GM12874 (cell line): ENCODE measurements at regions not wholly inside any gene's neighbourhood (a gene's known extent, or its start where the extent isn't known, plus 50 kb on each side); places are given as distances from the start of the nearest gene placed in this dataset.

ENCODE experiments used
- TF ChIP-seq, protein P1 (sequence below): IDR thresholded peaks from 2 replicates; pipeline ENCODE4 v1.5.1; 2011; ENCODE audit warnings: low read depth, mild to moderate bottlenecking, control low read depth, low read length, moderate library complexity; ENCODE audit not compliant: insufficient read depth

DNA sequence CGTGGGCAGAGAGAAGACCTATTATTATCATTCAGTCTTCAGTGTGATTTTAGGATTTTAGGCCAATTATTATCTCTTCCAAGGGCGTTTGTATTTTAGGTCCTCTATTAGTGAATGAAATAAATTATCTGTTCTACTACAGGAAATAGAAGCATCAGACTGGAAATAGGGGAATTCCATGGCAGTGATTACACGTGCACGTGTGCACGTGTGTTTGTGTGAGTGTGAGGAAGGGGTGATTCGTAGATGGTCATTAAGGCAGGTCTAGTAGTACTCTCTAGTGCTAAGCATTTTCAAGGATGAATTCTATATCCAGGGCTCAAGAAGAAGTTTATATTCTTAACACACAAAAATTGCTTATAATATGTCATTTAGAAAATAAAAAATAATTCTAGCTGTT, 623.2 kb downstream of the GATA3 start:
- TF ChIP-seq, protein P1, sequence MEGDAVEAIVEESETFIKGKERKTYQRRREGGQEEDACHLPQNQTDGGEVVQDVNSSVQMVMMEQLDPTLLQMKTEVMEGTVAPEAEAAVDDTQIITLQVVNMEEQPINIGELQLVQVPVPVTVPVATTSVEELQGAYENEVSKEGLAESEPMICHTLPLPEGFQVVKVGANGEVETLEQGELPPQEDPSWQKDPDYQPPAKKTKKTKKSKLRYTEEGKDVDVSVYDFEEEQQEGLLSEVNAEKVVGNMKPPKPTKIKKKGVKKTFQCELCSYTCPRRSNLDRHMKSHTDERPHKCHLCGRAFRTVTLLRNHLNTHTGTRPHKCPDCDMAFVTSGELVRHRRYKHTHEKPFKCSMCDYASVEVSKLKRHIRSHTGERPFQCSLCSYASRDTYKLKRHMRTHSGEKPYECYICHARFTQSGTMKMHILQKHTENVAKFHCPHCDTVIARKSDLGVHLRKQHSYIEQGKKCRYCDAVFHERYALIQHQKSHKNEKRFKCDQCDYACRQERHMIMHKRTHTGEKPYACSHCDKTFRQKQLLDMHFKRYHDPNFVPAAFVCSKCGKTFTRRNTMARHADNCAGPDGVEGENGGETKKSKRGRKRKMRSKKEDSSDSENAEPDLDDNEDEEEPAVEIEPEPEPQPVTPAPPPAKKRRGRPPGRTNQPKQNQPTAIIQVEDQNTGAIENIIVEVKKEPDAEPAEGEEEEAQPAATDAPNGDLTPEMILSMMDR: no peak

DNA sequence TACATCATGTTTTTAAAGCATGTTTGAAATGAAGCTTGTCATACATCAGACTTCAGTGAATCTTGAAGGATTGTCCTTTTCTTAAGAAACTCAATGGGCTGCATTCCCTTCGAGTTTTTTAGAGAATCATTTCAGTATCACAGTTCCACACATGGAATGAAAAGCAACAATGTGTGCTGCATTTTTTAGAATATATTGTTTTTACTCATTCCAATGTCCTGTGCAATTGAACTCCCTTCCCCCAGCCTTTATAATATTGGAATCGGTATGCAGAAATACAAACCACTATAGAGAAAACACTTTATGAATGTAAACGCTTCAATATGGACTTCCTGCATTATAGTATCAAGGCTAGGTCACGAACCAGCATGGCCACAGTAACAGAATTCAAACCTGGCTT, 634.4 kb downstream of the GATA3 start:
- TF ChIP-seq, protein P1: no peak

DNA sequence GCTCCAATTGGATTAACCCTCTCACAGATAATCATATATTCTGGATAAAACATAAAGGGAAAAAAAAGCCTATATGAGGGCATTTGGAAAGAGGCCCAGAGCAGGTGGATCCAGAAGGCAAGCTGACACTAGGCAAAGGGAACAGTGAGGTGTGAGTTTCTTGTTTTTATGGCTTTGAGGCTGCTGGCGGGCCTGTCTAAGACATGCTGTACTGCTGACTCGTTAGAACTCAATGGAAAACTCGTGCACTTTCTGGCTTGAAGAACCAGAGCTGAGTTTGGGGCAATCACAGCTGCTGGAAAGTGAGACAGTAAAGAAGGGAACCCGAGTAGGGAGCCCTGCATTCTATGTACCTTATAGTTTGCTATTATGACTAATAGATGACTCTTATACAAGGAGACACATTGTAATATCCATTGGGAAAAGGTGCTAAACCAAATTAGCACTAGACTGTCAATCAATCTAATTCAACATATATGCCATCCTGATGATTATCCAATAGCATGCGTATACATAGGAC, 637.1 kb downstream of the GATA3 start:
- TF ChIP-seq, protein P1: no peak

DNA sequence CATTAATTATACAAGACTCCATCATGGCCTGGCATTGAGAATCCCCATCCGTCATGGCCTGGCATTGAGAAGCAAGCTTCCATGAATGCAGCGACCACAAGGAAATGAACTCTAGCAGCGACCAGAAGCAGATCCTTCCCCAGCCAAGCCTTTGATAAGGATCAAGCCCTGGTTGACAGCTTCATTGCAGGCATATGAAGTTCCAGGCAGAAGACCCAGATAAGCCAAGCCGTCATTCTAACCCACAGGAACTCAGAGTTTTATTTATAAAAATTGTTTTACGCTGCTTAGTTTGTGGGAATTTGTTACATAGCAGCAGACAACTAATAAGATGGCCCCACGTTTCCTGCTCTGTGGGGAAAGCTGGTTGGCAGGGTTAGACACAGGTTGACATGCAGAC, 642.3 kb downstream of the GATA3 start:
- TF ChIP-seq, protein P1: no peak

DNA sequence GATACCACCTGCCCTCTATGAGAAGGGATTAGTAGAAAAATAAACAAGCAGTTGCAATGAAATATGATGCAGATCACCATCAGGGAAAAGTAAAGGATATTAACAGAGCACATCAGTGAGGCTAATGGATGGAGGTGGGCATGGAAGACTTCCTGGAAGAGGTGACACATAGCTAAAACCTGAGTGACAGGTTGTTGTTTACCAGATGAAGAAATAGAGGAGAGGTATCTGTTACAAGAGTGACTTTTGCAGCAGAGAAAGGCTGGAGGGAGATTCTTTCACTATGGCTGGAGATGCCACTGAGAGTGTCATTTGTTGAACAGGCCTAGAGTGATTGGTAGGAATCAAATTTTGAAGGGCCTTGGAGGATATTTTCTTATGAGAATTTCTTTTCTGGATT, 646.2 kb downstream of the GATA3 start:
- TF ChIP-seq, protein P1: no peak

DNA sequence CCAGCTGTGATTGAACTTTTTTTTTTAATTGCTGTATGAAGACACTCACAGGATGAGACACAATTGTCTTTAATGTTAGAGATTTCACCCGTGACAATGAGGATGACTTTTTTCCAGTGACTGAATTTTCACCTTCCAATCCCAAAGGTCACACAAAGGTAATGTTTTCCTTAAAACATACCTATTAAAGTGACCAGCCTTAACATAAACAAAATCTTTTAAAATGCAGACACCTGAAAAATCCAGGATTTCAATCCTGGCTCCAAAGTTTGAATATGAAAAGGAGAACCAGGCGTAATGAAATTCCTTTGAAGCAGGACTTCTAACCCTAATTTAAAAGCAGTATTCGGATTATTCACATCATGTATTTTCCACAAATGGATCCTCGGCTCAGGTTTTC, 647.7 kb downstream of the GATA3 start:
- TF ChIP-seq, protein P1: no peak

DNA sequence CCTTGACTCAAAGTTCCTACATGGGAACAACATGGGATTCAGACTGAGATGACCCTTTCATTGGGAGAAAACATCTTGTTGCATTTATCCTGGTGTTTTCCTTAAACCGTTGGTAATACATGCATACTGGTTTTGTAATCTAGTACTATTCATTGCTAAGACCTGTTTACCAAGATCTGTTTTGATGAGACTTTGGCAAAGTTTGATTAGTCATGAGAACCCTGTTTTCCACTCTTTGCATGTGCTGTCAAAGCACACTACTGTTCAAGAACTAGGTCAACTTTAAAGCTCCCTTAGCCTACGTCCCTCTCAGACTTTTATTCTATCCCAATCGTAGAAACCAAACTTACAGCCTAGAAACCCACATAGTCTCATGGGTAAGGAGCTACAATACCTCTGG, 650.9 kb downstream of the GATA3 start:
- TF ChIP-seq, protein P1: no peak

DNA sequence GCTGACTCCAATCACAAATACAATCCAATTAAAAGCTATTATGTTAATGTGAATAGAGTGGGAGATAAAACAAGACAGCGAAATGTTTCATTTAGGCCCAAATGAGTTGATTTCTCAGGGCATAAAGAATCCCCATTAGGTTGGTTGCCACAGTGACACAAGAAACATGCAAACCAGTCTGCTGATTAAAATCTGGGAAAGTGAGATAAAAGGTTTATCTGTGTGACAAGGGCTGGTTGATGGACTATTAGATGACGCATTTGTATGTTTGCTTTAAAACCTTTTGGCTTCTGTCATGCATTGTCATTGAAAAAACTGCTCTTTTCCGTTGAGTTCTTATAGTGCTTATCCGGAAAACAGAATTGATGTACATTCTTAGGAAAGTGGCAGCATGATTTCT, 658.2 kb downstream of the GATA3 start:
- TF ChIP-seq, protein P1: no peak
